Suprapubic skin (tissue), 4 donors: ENCODE measurements at regions not wholly inside any gene's neighbourhood (a gene's known extent, or its start where the extent isn't known, plus 50 kb on each side); places are given as distances from the start of the nearest gene placed in this dataset.
A peak's percentile ranks its signal among the peaks of the same experiment; 100 is the strongest.

Source experiments
- DNase-seq, 2 donors: peaks; one replicate each; pipeline ENCODE4 v3.0.0-alpha.2; 2019; ENCODE audit warnings: low spot score in 2 of 2
- H3K27ac ChIP-seq: fragments of 200-600 bp; sonication (generic); one replicate; pipeline ENCODE4 v1.5.1; 2019
- H3K27me3 ChIP-seq: fragments of 200-600 bp; sonication (generic); one replicate; pipeline ENCODE4 v1.5.1; 2019
- H3K36me3 ChIP-seq: fragments of 200-600 bp; sonication (generic); one replicate; pipeline ENCODE4 v1.5.1; 2019
- H3K4me1 ChIP-seq: fragments of 200-600 bp; sonication (generic); one replicate; pipeline ENCODE4 v1.5.1; 2019
- H3K4me3 ChIP-seq: fragments of 200-600 bp; sonication (generic); one replicate; pipeline ENCODE4 v1.5.1; 2019; ENCODE audit warnings: mild to moderate bottlenecking
- H3K9me3 ChIP-seq: fragments of 200-600 bp; sonication (generic); one replicate; pipeline ENCODE4 v1.5.1; 2019
- CTCF ChIP-seq, 2 donors: fragments of 200-600 bp in 1 of 2; fragments of 450-650 bp in 1 of 2; sonication (generic) in 1 of 2; IDR thresholded peaks; one replicate each; pipeline ENCODE4 v1.5.1; 2016 to 2019; ENCODE audit warnings: antibody characterized with exemption in 2 of 2, mild to moderate bottlenecking in 1 of 2, moderate library complexity in 1 of 2
- EP300 ChIP-seq: sonication (generic); formaldehyde crosslinking; IDR thresholded peaks from one replicate; pipeline ENCODE4 v1.6.1; 2017; ENCODE audit warnings: antibody characterized with exemption
- POLR2A ChIP-seq, 2 donors: fragments of 450-650 bp; IDR thresholded peaks; one replicate each; pipeline ENCODE4 v1.6.1; 2017; ENCODE audit warnings: antibody characterized with exemption in 2 of 2, mild to moderate bottlenecking in 2 of 2, moderate library complexity in 2 of 2
- POLR2AphosphoS5 ChIP-seq, 3 donors: sonication (generic); formaldehyde crosslinking; IDR thresholded peaks; one replicate each; pipeline ENCODE4 v1.6.1; 2017; ENCODE audit warnings: antibody characterized with exemption in 3 of 3
- WGBS: methylation state at CpG from one replicate; pipeline ENCODE4 v1.1.5; 2018; 5-methylcytosine and 5-hydroxymethylcytosine counted together

GRCh38 chr20:57891014-57891413 is 181.2 kb upstream of the PMEPA1 start:
- Histone ChIP-seq H3K4me3 (no peak overlapping the region), H3K4me1 (no peaks in the 10 kb centered on the region), H3K36me3 (no peaks in the 10 kb centered on the region), H3K27me3 (peaks cover 7% of the 10 kb centered on the region), H3K27ac (no peak overlapping the region), H3K9me3 (no peaks in the 10 kb centered on the region)
- WGBS, result 56% methylated on average over 5 of the region's 5 CpGs
- no peak for DNase-seq
- TF ChIP-seq POLR2AphosphoS5 (IDR thresholded peaks at IDR 0.05) (no peak), POLR2A (IDR thresholded peaks at IDR 0.05) (no peak), EP300 (no peak), CTCF (IDR thresholded peaks at IDR 0.05) (no peak)

GRCh38 chr20:57890202-57890800 is 180.5 kb upstream of the PMEPA1 start:
- no peak overlapping the region for H3K4me3 ChIP-seq
- no peak overlapping the region for H3K27ac ChIP-seq
- DNase-seq, result peak; percentile 29 to 54
- TF ChIP-seq POLR2A (IDR thresholded peaks at IDR 0.05) (no peak), POLR2AphosphoS5 (IDR thresholded peaks at IDR 0.05) (no peak), CTCF (IDR thresholded peaks at IDR 0.05) (no peak), EP300 (no peak)
- H3K4me1 ChIP-seq, result no peaks in the 10 kb centered on the region
- H3K9me3 ChIP-seq, result no peaks in the 10 kb centered on the region
- peaks cover 7% of the 10 kb centered on the region for H3K27me3 ChIP-seq
- H3K36me3 ChIP-seq, result no peaks in the 10 kb centered on the region
- WGBS, result 63% methylated on average over 12 of the region's 12 CpGs

GRCh38 chr20:57888591-57888990 is 178.8 kb upstream of the PMEPA1 start:
- no peak for TF ChIP-seq EP300
- TF ChIP-seq CTCF (IDR thresholded peaks at IDR 0.05), result no peak
- no peak for TF ChIP-seq POLR2AphosphoS5 (IDR thresholded peaks at IDR 0.05)
- TF ChIP-seq POLR2A (IDR thresholded peaks at IDR 0.05), result no peak
- Histone ChIP-seq H3K4me1 (no peaks in the 10 kb centered on the region), H3K9me3 (no peaks in the 10 kb centered on the region), H3K4me3 (no peak overlapping the region), H3K27ac (no peak overlapping the region), H3K27me3 (peaks cover 7% of the 10 kb centered on the region), H3K36me3 (no peaks in the 10 kb centered on the region)
- WGBS, result 57% methylated on average over 5 of the region's 5 CpGs
- DNase-seq, result peak in 1 of 2 donors; percentile 11

GRCh38 chr20:57884956-57885355 is 175.1 kb upstream of the PMEPA1 start:
- Histone ChIP-seq H3K27ac (no peak overlapping the region), H3K9me3 (no peaks in the 10 kb centered on the region), H3K27me3 (no peaks in the 10 kb centered on the region), H3K36me3 (no peaks in the 10 kb centered on the region), H3K4me3 (no peak overlapping the region), H3K4me1 (peaks cover 18% of the 10 kb centered on the region)
- 79% methylated on average over 5 of the region's 5 CpGs for WGBS
- TF ChIP-seq POLR2AphosphoS5 (IDR thresholded peaks at IDR 0.05) (no peak), POLR2A (IDR thresholded peaks at IDR 0.05) (no peak), CTCF (IDR thresholded peaks at IDR 0.05) (no peak), EP300 (no peak)
- DNase-seq, result peak in 1 of 2 donors; percentile 53

GRCh38 chr20:57883761-57884160 is 173.9 kb upstream of the PMEPA1 start:
- H3K9me3 ChIP-seq, result no peaks in the 10 kb centered on the region
- TF ChIP-seq POLR2AphosphoS5 (IDR thresholded peaks at IDR 0.05) (no peak), POLR2A (IDR thresholded peaks at IDR 0.05) (no peak), CTCF (IDR thresholded peaks at IDR 0.05) (no peak), EP300 (no peak)
- peak in 1 of 2 donors; percentile 55 for DNase-seq
- no peak overlapping the region for H3K4me3 ChIP-seq
- H3K27ac ChIP-seq, result no peak overlapping the region
- no peaks in the 10 kb centered on the region for H3K27me3 ChIP-seq
- WGBS, result 89% methylated on average over 5 of the region's 5 CpGs
- H3K4me1 ChIP-seq, result peaks cover 20% of the 10 kb centered on the region
- no peaks in the 10 kb centered on the region for H3K36me3 ChIP-seq
